Activated CD4-positive, alpha-beta T cell treated with anti-CD3 and anti-CD28 coated beads for 48 hours (primary cell): ENCODE measurements at regions not wholly inside any gene's neighbourhood (a gene's known extent, or its start where the extent isn't known, plus 50 kb on each side); places are given as distances from the start of the nearest gene placed in this dataset.

ENCODE experiments used
- DNase-seq: peaks from one replicate; pipeline ENCODE4 v3.0.0-alpha.2; 2020

- DNase-seq: no peak
Measured at GRCh38 chrX:4197971-4198370, 484.5 kb upstream of the PRKX start.

GRCh38 chrX:4193500-4194155 lies 480.2 kb upstream of the PRKX start:
- DNase-seq: no peak

- no peak for DNase-seq
Measured at GRCh38 chrX:4186331-4186730, 472.9 kb upstream of the PRKX start.

- no peak for DNase-seq
Measured at GRCh38 chrX:4185086-4185485, 471.6 kb upstream of the PRKX start.

- no peak for DNase-seq
Measured at GRCh38 chrX:4182408-4182806, 469.0 kb upstream of the PRKX start.

- no peak for DNase-seq
Measured at GRCh38 chrX:4181782-4182407, 468.4 kb upstream of the PRKX start.

- no peak for DNase-seq
Measured at GRCh38 chrX:4179031-4179430, 465.6 kb upstream of the PRKX start.

GRCh38 chrX:4175221-4175620 lies 461.8 kb upstream of the PRKX start:
- no peak for DNase-seq

- no peak for DNase-seq
Measured at GRCh38 chrX:4173743-4174142, 460.3 kb upstream of the PRKX start.

- DNase-seq: no peak
Measured at GRCh38 chrX:4151798-4152197, 438.3 kb upstream of the PRKX start.

GRCh38 chrX:4150259-4150658 lies 436.8 kb upstream of the PRKX start:
- no peak for DNase-seq

- DNase-seq: no peak
Measured at GRCh38 chrX:4129626-4130025, 416.2 kb upstream of the PRKX start.

- no peak for DNase-seq
Measured at GRCh38 chrX:4118666-4119530, 405.4 kb upstream of the PRKX start.

- DNase-seq: no peak
Measured at GRCh38 chrX:4110964-4111363, 397.5 kb upstream of the PRKX start.

GRCh38 chrX:4094926-4095325 lies 381.5 kb upstream of the PRKX start:
- DNase-seq: no peak

- DNase-seq: no peak
Measured at GRCh38 chrX:4091046-4091760, 377.8 kb upstream of the PRKX start.

GRCh38 chrX:4059893-4060292 lies 346.4 kb upstream of the PRKX start:
- DNase-seq: no peak

GRCh38 chrX:4043951-4044350 lies 330.5 kb upstream of the PRKX start:
- DNase-seq: no peak

GRCh38 chrX:4035874-4036273 lies 322.4 kb upstream of the PRKX start:
- no peak for DNase-seq

- no peak for DNase-seq
Measured at GRCh38 chrX:4028151-4028550, 314.7 kb upstream of the PRKX start.

GRCh38 chrX:4005281-4005680 lies 291.8 kb upstream of the PRKX start:
- DNase-seq: no peak

- no peak for DNase-seq
Measured at GRCh38 chrX:4004822-4005221, 291.4 kb upstream of the PRKX start.

GRCh38 chrX:3994315-3994714 lies 280.9 kb upstream of the PRKX start:
- DNase-seq: no peak
